Adrenal gland (tissue), 9 donors: ENCODE measurements at regions not wholly inside any gene's neighbourhood (a gene's known extent, or its start where the extent isn't known, plus 50 kb on each side); places are given as distances from the start of the nearest gene placed in this dataset.

ENCODE experiments used
- DNase-seq, 7 donors: peaks; one replicate each; pipeline ENCODE4 v3.0.0-alpha.2; 2019 to 2020
- H3K27ac ChIP-seq, 5 donors: fragments of 200-600 bp; sonication (generic) in 4 of 5; 1 replicate in 3 of 5; 2 replicates in 2 of 5; pipeline versions ENCODE4 v1.5.1 to v1.8.0; 2016 to 2020; ENCODE audit warnings: mild to moderate bottlenecking in 1 of 5
- H3K27me3 ChIP-seq: fragments of 200-600 bp; 2 replicates; pipeline ENCODE4 v1.8.0; 2021
- H3K36me3 ChIP-seq, 2 donors: fragments of 200-600 bp; replicated peaks in 1 of 2; 1 replicate in 1 of 2; 2 replicates in 1 of 2; pipeline versions ENCODE4 v1.5.1 to v1.8.0; 2018 to 2022
- H3K4me1 ChIP-seq, 2 donors: fragments of 200-600 bp; replicated peaks in 1 of 2; 1 replicate in 1 of 2; 2 replicates in 1 of 2; pipeline versions ENCODE4 v1.5.1 to v1.8.0; 2018 to 2021
- H3K4me3 ChIP-seq, 4 donors: fragments of 200-600 bp; sonication (generic) in 3 of 4; one replicate each; pipeline ENCODE4 v1.5.1; 2016 to 2018
- H3K9me3 ChIP-seq, 3 donors: fragments of 200-600 bp; sonication (generic) in 1 of 3; replicated peaks in 1 of 3; 1 replicate in 2 of 3; 2 replicates in 1 of 3; pipeline versions ENCODE4 v1.5.1 to v1.8.0; 2016 to 2021
- CTCF ChIP-seq, 6 experiments: fragments of 450-650 bp in 4 of 6; fragments of 200-600 bp in 2 of 6; sonication (generic) in 1 of 6; IDR thresholded peaks; 1 replicate in 5 of 6; 2 replicates in 1 of 6; pipeline versions ENCODE4 v1.5.1 to v1.8.0; 2016 to 2021; ENCODE audit warnings: antibody characterized with exemption in 6 of 6, mild to moderate bottlenecking in 2 of 6, moderate library complexity in 1 of 6
- POLR2A ChIP-seq, 2 donors: fragments of 450-650 bp; IDR thresholded peaks; one replicate each; pipeline ENCODE4 v1.6.1; 2017; ENCODE audit warnings: antibody characterized with exemption in 2 of 2, mild to moderate bottlenecking in 2 of 2, moderate library complexity in 1 of 2
- WGBS, 4 donors: extraction: QIAGEN DNeasy Blood & Tissue Kit in 2 of 4; methylation state at CpG; one replicate each; pipeline versions ENCODE4 v1.1.5 to v1.1.7; 2013 to 2017; 5-methylcytosine and 5-hydroxymethylcytosine counted together
- intact Hi-C, 2 donors: fragments of 100-400 bp; cut with DNase I; formaldehyde crosslinking; loops; one replicate each; pipeline versions ENCODE4 v1.14.1 to v1.15.0; 2022 to 2023
- donor health status: healthy with polysubstance abuse.
- donor health status: Bipolar disorder and iron deficiency.
- donor health status: DM: yes; HTN: yes; CAD: no.
- donor health status: DM: no; HTN: no; CAD: no.
- donor health status: DM: no; HTN: no; CAD: no.

- no peaks in the 10 kb centered on the region for H3K9me3 ChIP-seq
- peak overlapping the region; percentile 94 to 99 (median 95) for H3K27ac ChIP-seq
- whole genome bisulfite sequencing, 4 donors = 59 to 74% (median 72%) methylated on average over 5 to 7 of the region's 7 CpGs
- H3K4me1 ChIP-seq = peaks cover 61 to 82% of the 10 kb centered on the region in 2 donors
- intact Hi-C loops = loop anchor here (5.0 to 10.0 kb wide), 3 partner anchors 104 to 366 kb away; partner anchors contain the start of gene IRF2BP2 (in 1 of the 2)
- TF ChIP-seq POLR2A (IDR thresholded peaks at IDR 0.05) (no peak), CTCF (IDR thresholded peaks at IDR 0.05) (no peak)
- no peak overlapping the region for H3K4me3 ChIP-seq
- H3K27me3 ChIP-seq = no peaks in the 10 kb centered on the region
- H3K36me3 ChIP-seq = no peaks in the 10 kb centered on the region
- DNase-seq = peak in 1 of 7 donors; percentile 64
These were observed 150.7 kb downstream of the TOMM20 start for GRCh38 chr1:234977875-234978396.

GRCh38 chr1:234976861-234977680 is 151.6 kb downstream of the TOMM20 start:
- H3K4me1 ChIP-seq = peaks cover 61 to 77% of the 10 kb centered on the region in 2 donors
- H3K4me3 ChIP-seq = no peak overlapping the region
- peak in 1 of 7 donors; percentile 47 for DNase-seq
- TF ChIP-seq POLR2A (IDR thresholded peaks at IDR 0.05) (no peak), CTCF (IDR thresholded peaks at IDR 0.05) (no peak)
- WGBS, 4 donors = 82 to 87% (median 83%) methylated on average over 15 of the region's 15 CpGs
- peak overlapping the region; percentile 51 to 99 (median 95) for H3K27ac ChIP-seq
- H3K9me3 ChIP-seq = no peaks in the 10 kb centered on the region
- H3K27me3 ChIP-seq = no peaks in the 10 kb centered on the region
- no peaks in the 10 kb centered on the region for H3K36me3 ChIP-seq
- intact Hi-C loops = loop anchor here (5.0 to 10.0 kb wide), 3 partner anchors 105 to 365 kb away; partner anchors contain the start of gene IRF2BP2 (in 1 of the 2)

- no peaks in the 10 kb centered on the region for H3K27me3 ChIP-seq
- peak in 3 of 7 donors; percentile 30 to 67 (median 62) for DNase-seq
- intact Hi-C loops = loop anchor here (5.0 to 10.0 kb wide), 3 partner anchors 106 to 364 kb away; partner anchors contain the start of gene IRF2BP2 (in 1 of the 2)
- TF ChIP-seq POLR2A (IDR thresholded peaks at IDR 0.05) (no peak), CTCF (IDR thresholded peaks at IDR 0.05) (no peak)
- no peaks in the 10 kb centered on the region for H3K36me3 ChIP-seq
- WGBS, 4 donors = 80 to 87% (median 81%) methylated on average over 10 to 11 of the region's 11 CpGs
- peaks cover 59 to 76% of the 10 kb centered on the region in 2 donors for H3K4me1 ChIP-seq
- no peak overlapping the region for H3K4me3 ChIP-seq
- H3K9me3 ChIP-seq = no peaks in the 10 kb centered on the region
- peak overlapping the region; percentile 51 to 99 (median 94) for H3K27ac ChIP-seq
These were observed 152.4 kb downstream of the TOMM20 start for GRCh38 chr1:234975941-234976860.
